ENCODE measurements at regions not wholly inside any gene's neighbourhood (a gene's known extent, or its start where the extent isn't known, plus 50 kb on each side); places are given as distances from the start of the nearest gene placed in this dataset.

DNA sequence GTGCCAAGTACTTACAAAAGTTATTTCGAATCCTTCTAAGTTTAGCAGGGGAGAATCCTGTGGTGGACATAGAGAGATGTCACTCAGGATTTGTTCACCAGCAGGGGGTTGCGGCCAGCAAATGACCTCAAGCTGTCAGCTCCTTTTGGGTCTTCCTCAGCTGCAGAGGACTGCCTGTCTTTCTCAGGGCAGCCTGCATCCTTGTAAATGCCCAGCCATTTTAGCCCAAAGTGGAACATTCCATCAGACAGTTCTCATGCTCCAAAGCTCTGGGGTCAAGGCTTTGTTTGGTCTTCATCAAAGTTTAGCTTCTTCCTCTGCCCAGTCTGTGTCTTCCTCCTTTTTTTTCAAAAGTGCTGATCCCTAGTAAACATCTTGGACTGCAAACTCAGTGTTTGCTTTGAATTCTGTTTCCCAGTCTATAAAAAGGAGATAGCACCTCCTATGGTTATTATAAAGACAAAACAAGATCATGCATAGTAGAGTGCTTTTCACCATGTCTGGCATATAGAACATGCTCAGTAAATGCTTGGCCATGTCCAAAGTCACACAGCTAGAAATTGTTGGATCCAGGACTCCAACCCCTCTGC is 156.4 kb upstream of the GATB start:
- H3K4me3 ChIP-seq (ENCODE audit: low read depth, low read length), result no peak overlapping the region
- DNase-seq (ENCODE audit: low read depth), result no peak
- TF ChIP-seq, protein P1, sequence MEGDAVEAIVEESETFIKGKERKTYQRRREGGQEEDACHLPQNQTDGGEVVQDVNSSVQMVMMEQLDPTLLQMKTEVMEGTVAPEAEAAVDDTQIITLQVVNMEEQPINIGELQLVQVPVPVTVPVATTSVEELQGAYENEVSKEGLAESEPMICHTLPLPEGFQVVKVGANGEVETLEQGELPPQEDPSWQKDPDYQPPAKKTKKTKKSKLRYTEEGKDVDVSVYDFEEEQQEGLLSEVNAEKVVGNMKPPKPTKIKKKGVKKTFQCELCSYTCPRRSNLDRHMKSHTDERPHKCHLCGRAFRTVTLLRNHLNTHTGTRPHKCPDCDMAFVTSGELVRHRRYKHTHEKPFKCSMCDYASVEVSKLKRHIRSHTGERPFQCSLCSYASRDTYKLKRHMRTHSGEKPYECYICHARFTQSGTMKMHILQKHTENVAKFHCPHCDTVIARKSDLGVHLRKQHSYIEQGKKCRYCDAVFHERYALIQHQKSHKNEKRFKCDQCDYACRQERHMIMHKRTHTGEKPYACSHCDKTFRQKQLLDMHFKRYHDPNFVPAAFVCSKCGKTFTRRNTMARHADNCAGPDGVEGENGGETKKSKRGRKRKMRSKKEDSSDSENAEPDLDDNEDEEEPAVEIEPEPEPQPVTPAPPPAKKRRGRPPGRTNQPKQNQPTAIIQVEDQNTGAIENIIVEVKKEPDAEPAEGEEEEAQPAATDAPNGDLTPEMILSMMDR (IDR thresholded peaks at IDR 0.05; ENCODE audit: insufficient read depth, low read length), result no peak

DNA sequence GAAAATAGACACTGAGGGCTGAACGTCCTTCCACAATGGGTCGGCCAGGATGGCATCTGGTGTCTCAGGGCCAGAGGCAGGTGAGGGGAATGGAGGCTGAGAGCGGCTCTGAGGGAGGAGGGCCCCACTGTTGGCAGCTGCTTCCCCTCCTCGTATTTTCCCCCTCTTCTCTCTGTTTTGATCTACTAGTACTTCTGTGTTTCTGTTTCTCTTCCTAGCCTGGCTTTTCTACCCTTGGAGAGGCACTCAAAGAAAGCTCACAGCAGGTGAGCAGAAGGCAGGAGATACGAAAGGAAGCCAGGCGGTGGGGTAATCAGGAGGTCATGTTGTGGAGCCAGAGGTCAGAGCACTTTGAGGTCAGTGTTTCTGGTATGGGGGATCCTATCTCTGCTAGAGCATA is 151.8 kb upstream of the GATB start:
- no peak for DNase-seq (ENCODE audit: low read depth)
- TF ChIP-seq, protein P1 (IDR thresholded peaks at IDR 0.05; ENCODE audit: insufficient read depth, low read length), result no peak
- no peak overlapping the region for H3K4me3 ChIP-seq (ENCODE audit: low read depth, low read length)

DNA sequence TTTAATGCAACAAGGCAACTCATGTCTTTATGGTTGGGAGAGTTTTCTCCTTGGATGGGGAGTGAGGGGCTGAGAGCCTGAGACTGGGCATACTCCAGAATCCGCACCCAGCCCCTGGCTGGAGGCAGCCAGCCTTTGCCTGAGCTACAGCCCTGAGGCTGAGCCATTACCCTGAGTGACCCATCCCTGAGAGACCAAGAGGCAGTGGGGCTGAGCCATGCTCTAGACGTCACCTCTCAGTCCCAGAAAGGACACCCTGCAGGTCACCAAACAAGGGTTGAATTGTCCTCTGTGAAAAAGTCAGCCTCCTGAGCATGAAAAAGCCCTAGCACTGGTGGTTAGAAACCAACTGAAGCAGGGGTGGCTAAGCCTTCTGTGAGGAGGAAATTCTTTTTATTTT is 151.2 kb upstream of the GATB start:
- DNase-seq (ENCODE audit: low read depth), result no peak
- no peak overlapping the region for H3K4me3 ChIP-seq (ENCODE audit: low read depth, low read length)
- TF ChIP-seq, protein P1 (IDR thresholded peaks at IDR 0.05; ENCODE audit: insufficient read depth, low read length), result no peak

DNA sequence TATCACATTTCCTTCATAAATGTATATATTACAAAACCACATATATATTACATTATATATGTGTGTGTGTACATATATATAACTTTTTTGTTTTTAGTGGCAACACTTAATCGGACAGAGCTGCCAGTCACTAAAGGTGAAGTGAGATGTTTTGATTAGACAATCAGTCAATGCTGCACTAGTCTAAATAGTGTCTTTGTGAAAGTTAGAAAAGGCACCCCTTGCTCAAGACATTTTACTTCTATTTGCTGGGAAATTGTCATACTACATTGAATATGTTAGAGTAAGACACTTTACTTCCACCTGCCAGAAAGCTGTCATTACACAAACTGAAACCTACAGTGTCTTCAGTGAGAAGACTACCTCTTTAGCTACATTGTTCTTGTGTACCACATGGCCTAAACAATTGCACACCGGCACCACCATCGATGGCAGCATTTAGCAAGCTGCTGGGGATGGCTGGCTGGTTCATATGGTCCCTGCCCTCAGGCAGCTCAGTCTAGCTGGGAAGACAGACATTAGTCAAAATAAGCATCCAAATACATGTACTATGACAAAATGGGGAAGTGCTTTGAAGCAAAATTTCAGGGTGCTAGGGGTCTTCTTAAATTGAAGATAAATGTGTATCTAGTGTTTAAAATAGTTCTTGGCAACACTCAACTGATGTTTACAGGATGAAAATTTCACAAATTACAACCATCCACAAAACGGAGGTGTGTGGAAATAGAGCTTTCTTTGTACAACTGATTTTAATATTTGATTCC is 148.1 kb upstream of the GATB start:
- DNase-seq (ENCODE audit: low read depth), result no peak
- TF ChIP-seq, protein P1 (IDR thresholded peaks at IDR 0.05; ENCODE audit: insufficient read depth, low read length), result no peak
- H3K4me3 ChIP-seq (ENCODE audit: low read depth, low read length), result no peak overlapping the region

DNA sequence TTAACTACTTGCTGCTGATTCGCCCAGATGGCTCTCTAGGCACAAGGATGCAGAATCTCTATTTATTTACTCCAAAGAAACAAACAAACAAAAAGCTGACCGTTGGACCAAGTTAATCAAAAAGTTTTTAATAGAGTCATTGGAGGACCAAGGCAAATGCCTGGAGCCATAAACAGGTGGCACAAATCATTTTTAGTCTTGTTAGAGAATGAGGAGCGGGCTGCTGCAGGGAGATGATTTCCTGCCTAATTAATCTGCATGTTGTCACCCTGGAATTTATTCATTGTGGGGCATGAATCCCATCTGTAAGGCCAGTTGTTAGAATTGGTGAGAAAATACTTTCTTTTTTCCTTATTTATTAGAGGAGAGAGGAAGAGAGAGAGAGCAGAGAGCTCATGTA is 147.4 kb upstream of the GATB start:
- TF ChIP-seq, protein P1 (IDR thresholded peaks at IDR 0.05; ENCODE audit: insufficient read depth, low read length), result no peak
- DNase-seq (ENCODE audit: low read depth), result no peak
- no peak overlapping the region for H3K4me3 ChIP-seq (ENCODE audit: low read depth, low read length)

DNA sequence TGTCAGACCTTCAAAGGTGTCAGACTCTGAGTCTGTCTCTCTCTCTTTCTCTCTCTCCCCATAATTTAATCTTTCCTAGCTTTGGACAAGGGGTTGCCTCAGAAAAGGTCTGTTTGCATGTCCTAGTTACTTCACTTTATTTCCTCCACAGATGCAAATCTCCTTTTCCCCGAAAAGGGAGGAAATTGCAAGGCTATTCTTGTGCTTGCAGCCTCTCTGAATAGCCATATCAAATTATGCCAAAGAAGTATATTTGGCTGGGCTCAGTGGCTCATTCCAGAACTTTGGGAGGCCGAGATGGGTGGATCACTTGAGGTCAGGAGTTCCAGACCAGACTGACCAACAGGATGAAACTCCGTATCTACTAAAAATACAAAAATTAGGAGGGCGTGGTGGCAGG is 145.6 kb upstream of the GATB start:
- no peak overlapping the region for H3K4me3 ChIP-seq (ENCODE audit: low read depth, low read length)
- no peak for DNase-seq (ENCODE audit: low read depth)
- TF ChIP-seq, protein P1 (IDR thresholded peaks at IDR 0.05; ENCODE audit: insufficient read depth, low read length), result no peak
